GM23248 (cell line): ENCODE measurements at regions not wholly inside any gene's neighbourhood (a gene's known extent, or its start where the extent isn't known, plus 50 kb on each side); places are given as distances from the start of the nearest gene placed in this dataset.

Experiments used
- DNase-seq: peaks from one replicate; pipeline ENCODE4 v3.0.0-alpha.2; 2015
- H2AFZ ChIP-seq: fragments of 200-600 bp; sonication (generic); 2 replicates; pipeline ENCODE4 v1.6.1; 2016; ENCODE audit warnings: antibody characterized with exemption
- H3F3A ChIP-seq: fragments of 200-600 bp; sonication (generic); 2 replicates; pipeline ENCODE4 v1.6.1; 2016; ENCODE audit warnings: mild to moderate bottlenecking, antibody characterized with exemption, mixed run types; ENCODE audit not compliant: insufficient read depth
- H3K27ac ChIP-seq: fragments of 200-600 bp; sonication (generic); 2 replicates; pipeline ENCODE4 v1.5.1; 2016; ENCODE audit warnings: mild to moderate bottlenecking
- H3K27me3 ChIP-seq: fragments of 200-600 bp; sonication (generic); replicated peaks from 2 replicates; pipeline ENCODE4 v1.6.1; 2016; ENCODE audit warnings: mild to moderate bottlenecking; ENCODE audit not compliant: insufficient read depth
- H3K36me3 ChIP-seq: fragments of 200-600 bp; sonication (generic); 2 replicates; pipeline ENCODE4 v1.6.1; 2016; ENCODE audit warnings: low read depth, mild to moderate bottlenecking
- H3K4me1 ChIP-seq: fragments of 200-600 bp; sonication (generic); 2 replicates; pipeline ENCODE4 v1.6.1; 2016; ENCODE audit warnings: mild to moderate bottlenecking; ENCODE audit not compliant: insufficient read depth
- H3K4me2 ChIP-seq: fragments of 200-600 bp; sonication (generic); one replicate; pipeline ENCODE4 v1.6.1; 2016; ENCODE audit warnings: mild to moderate bottlenecking; ENCODE audit not compliant: unreplicated experiment
- H3K4me3 ChIP-seq: fragments of 200-600 bp; sonication (generic); 2 replicates; pipeline ENCODE4 v1.5.1; 2016; ENCODE audit warnings: mild to moderate bottlenecking
- H3K79me2 ChIP-seq: fragments of 200-600 bp; sonication (generic); 2 replicates; pipeline ENCODE4 v1.6.1; 2016; ENCODE audit warnings: mild to moderate bottlenecking; ENCODE audit not compliant: insufficient read depth
- H3K9ac ChIP-seq: fragments of 200-600 bp; sonication (generic); 2 replicates; pipeline ENCODE4 v1.6.1; 2016; ENCODE audit warnings: mild to moderate bottlenecking
- H3K9me2 ChIP-seq: fragments of 200-600 bp; sonication (generic); 2 replicates; pipeline ENCODE4 v1.6.1; 2016; ENCODE audit warnings: mixed run types, mild to moderate bottlenecking, moderate library complexity; ENCODE audit not compliant: insufficient read depth
- H3K9me3 ChIP-seq: fragments of 200-600 bp; sonication (generic); one replicate; pipeline ENCODE4 v1.6.1; 2017; ENCODE audit warnings: low read depth
- H4K20me1 ChIP-seq: fragments of 200-600 bp; sonication (generic); 2 replicates; pipeline ENCODE4 v1.6.0; 2016; ENCODE audit not compliant: insufficient read depth
- EZH2 ChIP-seq: fragments of 200-600 bp; sonication (generic); IDR thresholded peaks from 2 replicates; pipeline ENCODE4 v1.6.1; 2018; ENCODE audit warnings: antibody characterized with exemption, mild to moderate bottlenecking; ENCODE audit not compliant: insufficient read depth, poor library complexity, severe bottlenecking
- EZH2phosphoT487 ChIP-seq: fragments of 200-600 bp; sonication (generic); IDR thresholded peaks from 2 replicates; pipeline ENCODE4 v1.6.1; 2018; ENCODE audit warnings: antibody characterized with exemption, moderate library complexity, mild to moderate bottlenecking, low read depth; ENCODE audit not compliant: insufficient read depth
- whole genome bisulfite sequencing, 2 experiments: methylation state at CpG; one replicate each; pipeline ENCODE4 v1.1.6; 2015 to 2017; ENCODE audit warnings: low lambda C conversion rate in 2 of 2, low coverage in 1 of 2; ENCODE audit errors: missing lambda C conversion rate in 2 of 2; 5-methylcytosine and 5-hydroxymethylcytosine counted together
- in situ Hi-C: fragments of 300-500 bp; cut with MboI; formaldehyde crosslinking; loops from 2 replicates; pipeline ENCODE4 v1.15.0; 2020

DNA sequence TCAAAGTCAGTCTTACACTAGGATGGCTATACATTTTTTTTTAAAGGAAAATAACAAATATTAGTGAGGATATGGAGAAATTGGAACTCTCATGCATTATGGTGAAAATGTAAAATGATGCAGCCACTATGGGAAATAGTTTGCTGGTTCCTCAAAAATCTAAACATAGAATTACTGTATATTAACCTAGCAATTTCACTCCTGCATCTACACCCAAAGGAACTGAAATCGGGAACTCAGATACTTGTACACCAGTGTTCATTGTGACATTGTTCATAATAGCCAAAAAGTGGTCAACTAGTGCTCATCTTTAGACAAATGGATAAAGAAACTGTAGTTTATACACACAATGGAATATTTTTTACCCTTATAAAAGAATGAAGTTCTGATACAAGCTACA, 110.7 kb downstream of the UTRN start:
- 0 out of 2 replicates have a peak, but pooled peaks cover 3% of the 10 kb centered on the region for H4K20me1 ChIP-seq
- no peaks in the 10 kb centered on the region for H3K9me2 ChIP-seq
- no peaks in the 10 kb centered on the region for H3K27me3 ChIP-seq
- no peaks in the 10 kb centered on the region for H3K36me3 ChIP-seq
- 97 to 100% methylated on average over 1 of the region's 1 CpG for WGBS, 2 experiments
- no peak for DNase-seq
- H3K4me2 ChIP-seq: no peak overlapping the region
- no peaks in the 10 kb centered on the region for H3K9me3 ChIP-seq
- H3K79me2 ChIP-seq: peaks cover 99% of the 10 kb centered on the region
- no peak overlapping the region for H3K27ac ChIP-seq
- in situ Hi-C loops: no loop called here
- H3K4me1 ChIP-seq: peaks cover 10% of the 10 kb centered on the region
- H3K9ac ChIP-seq: no peak overlapping the region
- H3F3A ChIP-seq: peaks cover 6% of the 10 kb centered on the region
- no peak overlapping the region for H2AFZ ChIP-seq
- TF ChIP-seq EZH2phosphoT487: no peak
- no peak for TF ChIP-seq EZH2
- no peak overlapping the region for H3K4me3 ChIP-seq

DNA sequence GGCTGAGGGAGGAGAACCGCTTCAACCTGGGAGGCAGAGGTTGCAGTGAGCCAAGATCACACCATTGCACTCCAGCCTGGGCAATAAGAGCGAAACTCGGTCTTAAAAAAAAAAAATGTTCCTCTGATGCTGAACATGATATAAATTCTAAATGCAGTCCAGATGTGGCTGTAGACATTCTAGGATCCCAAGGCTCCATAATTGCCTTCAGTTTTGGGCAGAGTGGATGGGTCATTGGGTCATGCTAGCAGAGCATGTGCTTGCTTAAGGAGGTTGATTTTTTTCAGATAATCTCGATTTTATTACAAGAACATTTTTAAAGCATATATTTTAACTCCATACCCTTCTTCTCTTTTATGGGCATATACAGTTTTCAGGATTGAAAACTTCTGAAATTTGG, 112.0 kb downstream of the UTRN start:
- Histone ChIP-seq H3F3A (peaks cover 6% of the 10 kb centered on the region), H3K9ac (no peak overlapping the region), H3K9me3 (no peaks in the 10 kb centered on the region), H3K4me3 (no peak overlapping the region), H3K9me2 (no peaks in the 10 kb centered on the region), H3K27me3 (no peaks in the 10 kb centered on the region), H3K4me1 (peaks cover 10% of the 10 kb centered on the region), H2AFZ (no peak overlapping the region), H3K36me3 (no peaks in the 10 kb centered on the region), H4K20me1 (0 out of 2 replicates have a peak, but pooled peaks cover 3% of the 10 kb centered on the region), H3K27ac (no peak overlapping the region), H3K4me2 (no peak overlapping the region), H3K79me2 (peaks cover 99% of the 10 kb centered on the region)
- TF ChIP-seq EZH2: no peak
- TF ChIP-seq EZH2phosphoT487: no peak
- in situ Hi-C loops: no loop called here
- no peak for DNase-seq
- 67 to 73% methylated on average over 4 of the region's 4 CpGs for WGBS, 2 experiments

DNA sequence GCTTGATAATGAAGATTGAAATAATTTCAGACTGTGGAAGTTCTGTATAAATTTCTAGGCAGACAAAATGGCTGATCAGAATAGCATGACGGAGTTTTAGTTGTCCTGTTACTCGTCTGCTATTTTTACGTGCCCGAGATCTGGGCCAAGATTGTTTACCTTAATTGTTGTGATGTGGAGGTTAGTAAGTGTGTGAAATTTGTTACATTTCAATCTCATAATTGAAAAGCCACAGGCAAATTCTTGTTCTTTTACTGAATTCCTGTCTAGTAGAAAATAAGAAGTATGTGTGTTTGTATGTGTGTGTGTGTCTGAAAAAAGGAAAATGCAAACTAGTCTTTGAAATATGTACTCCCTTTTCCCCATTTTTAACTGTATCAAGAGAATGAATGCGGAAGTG, 115.2 kb downstream of the UTRN start:
- TF ChIP-seq EZH2: no peak
- no peak for TF ChIP-seq EZH2phosphoT487
- H3K36me3 ChIP-seq: peaks cover 10% of the 10 kb centered on the region
- H3K4me1 ChIP-seq: peaks cover 4% of the 10 kb centered on the region
- no peak overlapping the region for H3K27ac ChIP-seq
- no peaks in the 10 kb centered on the region for H3K9me3 ChIP-seq
- H2AFZ ChIP-seq: no peak overlapping the region
- in situ Hi-C loops: no loop called here
- H3K4me2 ChIP-seq: no peak overlapping the region
- 90 to 93% methylated on average over 5 of the region's 5 CpGs for WGBS, 2 experiments
- no peaks in the 10 kb centered on the region for H4K20me1 ChIP-seq
- no peaks in the 10 kb centered on the region for H3K27me3 ChIP-seq
- peaks cover 100% of the 10 kb centered on the region for H3K79me2 ChIP-seq
- DNase-seq: no peak
- peaks cover 3% of the 10 kb centered on the region for H3F3A ChIP-seq
- no peak overlapping the region for H3K9ac ChIP-seq
- no peaks in the 10 kb centered on the region for H3K9me2 ChIP-seq
- H3K4me3 ChIP-seq: no peak overlapping the region

DNA sequence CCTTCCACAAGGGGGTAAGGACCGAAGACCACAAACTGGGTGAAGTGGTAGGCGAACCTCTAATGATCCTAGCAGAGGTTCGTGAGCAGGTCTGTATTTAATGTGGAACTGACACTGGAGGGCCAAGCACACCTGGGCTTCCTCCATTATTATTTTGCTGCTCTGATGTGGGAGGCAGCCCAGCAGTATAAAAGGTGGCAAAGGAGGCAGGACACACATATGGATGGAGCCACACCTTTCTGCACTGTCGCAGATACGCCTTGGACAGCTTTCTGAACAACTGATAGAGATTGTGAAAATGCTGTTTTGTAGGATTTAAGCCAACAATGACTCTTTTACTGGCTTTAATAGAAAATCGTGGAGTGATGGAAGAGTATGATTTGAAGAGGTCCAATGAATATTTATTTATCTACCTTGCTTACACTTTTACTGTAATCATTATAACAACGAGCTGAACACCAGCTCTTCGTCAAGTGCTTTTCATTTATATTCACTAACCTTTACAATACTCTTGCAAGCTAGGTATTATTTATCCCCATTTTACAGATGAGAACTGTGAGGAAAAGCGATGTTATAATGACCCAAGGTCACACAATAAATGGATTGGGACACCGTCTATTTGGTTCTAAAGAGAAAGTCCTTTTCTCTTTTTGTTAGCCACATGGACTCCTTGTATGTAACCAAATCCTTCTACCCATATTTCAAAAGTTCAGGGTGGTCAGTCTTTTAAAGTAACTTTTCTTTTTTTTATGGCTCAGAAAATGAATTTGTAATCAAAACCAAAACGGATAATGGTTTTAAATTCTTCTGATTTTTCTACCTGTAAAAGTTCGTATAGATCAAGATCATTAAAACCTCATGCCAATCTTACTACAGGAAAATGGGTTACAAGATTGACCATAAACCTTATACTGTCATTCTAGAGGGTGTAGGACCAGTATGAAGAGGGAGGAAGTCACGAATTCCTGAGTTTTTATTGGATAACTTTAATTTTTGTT, 116.9 kb downstream of the UTRN start:
- Histone ChIP-seq H3K9me3 (no peaks in the 10 kb centered on the region), H3K4me3 (no peak overlapping the region), H4K20me1 (no peaks in the 10 kb centered on the region), H3F3A (no peaks in the 10 kb centered on the region), H3K27me3 (no peaks in the 10 kb centered on the region), H3K36me3 (peaks cover 10% of the 10 kb centered on the region), H3K79me2 (peaks cover 100% of the 10 kb centered on the region), H2AFZ (no peak overlapping the region), H3K9ac (no peak overlapping the region), H3K4me2 (no peak overlapping the region), H3K4me1 (no peaks in the 10 kb centered on the region), H3K9me2 (no peaks in the 10 kb centered on the region), H3K27ac (no peak overlapping the region)
- DNase-seq: no peak
- WGBS, 2 experiments: 98% methylated on average over 13 of the region's 13 CpGs
- TF ChIP-seq EZH2: no peak
- no peak for TF ChIP-seq EZH2phosphoT487
- in situ Hi-C loops: no loop called here
